Cardiac fibroblast (primary cell): ENCODE measurements at regions not wholly inside any gene's neighbourhood (a gene's known extent, or its start where the extent isn't known, plus 50 kb on each side); places are given as distances from the start of the nearest gene placed in this dataset.

Experiments
- DNase-seq, 2 donors: peaks; one replicate each; pipeline versions ENCODE4 v3.0.0 to v3.0.0-alpha.2; 2010; ENCODE audit warnings: low read depth in 2 of 2
- H3K4me3 ChIP-seq, 2 donors: replicated peaks in 1 of 2; 1 replicate in 1 of 2; 2 replicates in 1 of 2; pipeline ENCODE4 v1.5.1; 2011; ENCODE audit warnings: low read depth in 2 of 2, low read length in 2 of 2, mild to moderate bottlenecking in 2 of 2, moderate library complexity in 1 of 2
- CTCF ChIP-seq: IDR thresholded peaks from one replicate; pipeline ENCODE4 v1.5.1; 2011; ENCODE audit warnings: low read depth, mild to moderate bottlenecking, low read length, inconsistent platforms

- TF ChIP-seq CTCF, result no peak
- no peak overlapping the region for H3K4me3 ChIP-seq
- DNase-seq, result peak in 1 of 2 donors; percentile 3
Observed at GRCh38 chr15:95087253-95087609, 855.9 kb downstream of the MCTP2 start.

GRCh38 chr15:95091444-95091843 lies 860.1 kb downstream of the MCTP2 start:
- TF ChIP-seq CTCF, result no peak
- no peak for DNase-seq
- no peak overlapping the region for H3K4me3 ChIP-seq

GRCh38 chr15:95095250-95095649 lies 863.9 kb downstream of the MCTP2 start:
- H3K4me3 ChIP-seq, result no peak overlapping the region
- no peak for TF ChIP-seq CTCF
- DNase-seq, result no peak

GRCh38 chr15:95096651-95097050 lies 865.3 kb downstream of the MCTP2 start:
- TF ChIP-seq CTCF, result no peak
- DNase-seq, result no peak
- H3K4me3 ChIP-seq, result no peak overlapping the region

- no peak for DNase-seq
- H3K4me3 ChIP-seq, result no peak overlapping the region
- no peak for TF ChIP-seq CTCF
Observed at GRCh38 chr15:95097361-95097760, 866.0 kb downstream of the MCTP2 start.

GRCh38 chr15:95105229-95105628 lies 873.9 kb downstream of the MCTP2 start:
- no peak overlapping the region for H3K4me3 ChIP-seq
- peak in 1 of 2 donors; percentile 45 for DNase-seq
- no peak for TF ChIP-seq CTCF

- no peak for DNase-seq
- TF ChIP-seq CTCF, result no peak
- H3K4me3 ChIP-seq, result no peak overlapping the region
Observed at GRCh38 chr15:95106801-95107200, 875.4 kb downstream of the MCTP2 start.
